ENCODE measurements at regions not wholly inside any gene's neighbourhood (a gene's known extent, or its start where the extent isn't known, plus 50 kb on each side); places are given as distances from the start of the nearest gene placed in this dataset.

DNA sequence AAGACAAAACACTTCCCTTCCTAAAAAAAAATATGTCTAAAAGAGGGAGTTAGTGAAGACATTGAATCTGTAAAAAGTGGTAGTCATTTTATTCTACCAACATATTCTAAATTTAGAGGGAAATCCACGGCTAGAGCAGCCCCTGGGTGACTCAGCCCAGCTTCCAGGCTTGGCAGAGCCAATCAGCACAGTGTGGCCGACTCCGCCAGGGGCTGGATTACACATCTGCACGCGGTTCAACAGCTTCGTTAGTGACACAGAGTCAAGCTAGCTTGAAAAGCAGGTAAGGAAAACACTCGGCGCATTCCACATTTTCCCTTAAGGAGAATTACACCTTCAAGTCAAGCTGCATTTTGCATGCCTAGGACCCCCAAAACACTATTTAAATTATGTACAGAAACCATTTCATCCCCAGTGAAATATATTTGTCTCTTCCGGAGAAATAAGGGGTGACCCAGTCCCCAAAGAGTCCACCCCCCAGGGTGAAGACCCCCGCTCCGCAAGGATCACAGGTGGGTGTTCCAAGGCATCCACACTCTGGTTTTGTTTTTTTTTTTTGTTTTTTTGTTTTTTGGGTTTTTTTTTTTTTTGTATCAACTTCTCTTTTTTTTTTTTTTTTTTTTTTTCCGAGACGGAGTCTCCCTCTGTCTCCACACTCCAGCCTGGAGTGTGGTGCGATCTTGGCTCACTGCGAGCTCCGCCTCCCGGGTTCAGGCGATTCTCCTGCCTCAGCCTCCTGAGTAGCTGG, 58.4 kb upstream of the ARID1B start:
- no peaks in the 10 kb centered on the region for H3K79me2 ChIP-seq (replicated peaks; ENCODE audit: insufficient read depth)

More for the DNA sequence above, 58.4 kb upstream of the ARID1B start:
- Histone ChIP-seq H3F3A (replicated peaks; ENCODE audit: low read depth) (peaks cover 20% of the 10 kb centered on the region), H3K36me3 (ENCODE audit: insufficient read depth) (no peaks in the 10 kb centered on the region), H3K27ac (ENCODE audit: low read depth) (no peak overlapping the region), H3K4me3 (no peak overlapping the region), H3K4me1 (ENCODE audit: insufficient read depth) (peaks cover 37% of the 10 kb centered on the region), H4K20me1 (replicated peaks; ENCODE audit: insufficient read depth) (no peaks in the 10 kb centered on the region), H3K27me3 (ENCODE audit: insufficient read depth) (no peaks in the 10 kb centered on the region), H3K4me2 (peak overlapping the region; percentile 45), H2AFZ (peak overlapping the region; percentile 97), H3K9me2 (ENCODE audit: insufficient read depth) (0 out of 2 replicates have a peak, but pooled peaks cover 3% of the 10 kb centered on the region)
- ATAC-seq = no peak
- peaks cover 20% of the 10 kb centered on the region for H3K27me3 Mint-ChIP-seq (ENCODE audit: insufficient read depth, low read depth, poor library complexity)
- peak; percentile 13 for DNase-seq (ENCODE audit: low spot score)
- H3K36me3 Mint-ChIP-seq (ENCODE audit: low read depth) = 0 out of 3 replicates have a peak, but pooled peaks cover 6% of the 10 kb centered on the region
- peaks cover 35% of the 10 kb centered on the region for H3K4me1 Mint-ChIP-seq
- peaks cover 6% of the 10 kb centered on the region; the same call in 1 of the 3 replicates for H3K9me3 Mint-ChIP-seq
- H3K4me3 Mint-ChIP-seq = no peak overlapping the region; the same call in 2 of the 3 replicates
- TF ChIP-seq, protein P1, sequence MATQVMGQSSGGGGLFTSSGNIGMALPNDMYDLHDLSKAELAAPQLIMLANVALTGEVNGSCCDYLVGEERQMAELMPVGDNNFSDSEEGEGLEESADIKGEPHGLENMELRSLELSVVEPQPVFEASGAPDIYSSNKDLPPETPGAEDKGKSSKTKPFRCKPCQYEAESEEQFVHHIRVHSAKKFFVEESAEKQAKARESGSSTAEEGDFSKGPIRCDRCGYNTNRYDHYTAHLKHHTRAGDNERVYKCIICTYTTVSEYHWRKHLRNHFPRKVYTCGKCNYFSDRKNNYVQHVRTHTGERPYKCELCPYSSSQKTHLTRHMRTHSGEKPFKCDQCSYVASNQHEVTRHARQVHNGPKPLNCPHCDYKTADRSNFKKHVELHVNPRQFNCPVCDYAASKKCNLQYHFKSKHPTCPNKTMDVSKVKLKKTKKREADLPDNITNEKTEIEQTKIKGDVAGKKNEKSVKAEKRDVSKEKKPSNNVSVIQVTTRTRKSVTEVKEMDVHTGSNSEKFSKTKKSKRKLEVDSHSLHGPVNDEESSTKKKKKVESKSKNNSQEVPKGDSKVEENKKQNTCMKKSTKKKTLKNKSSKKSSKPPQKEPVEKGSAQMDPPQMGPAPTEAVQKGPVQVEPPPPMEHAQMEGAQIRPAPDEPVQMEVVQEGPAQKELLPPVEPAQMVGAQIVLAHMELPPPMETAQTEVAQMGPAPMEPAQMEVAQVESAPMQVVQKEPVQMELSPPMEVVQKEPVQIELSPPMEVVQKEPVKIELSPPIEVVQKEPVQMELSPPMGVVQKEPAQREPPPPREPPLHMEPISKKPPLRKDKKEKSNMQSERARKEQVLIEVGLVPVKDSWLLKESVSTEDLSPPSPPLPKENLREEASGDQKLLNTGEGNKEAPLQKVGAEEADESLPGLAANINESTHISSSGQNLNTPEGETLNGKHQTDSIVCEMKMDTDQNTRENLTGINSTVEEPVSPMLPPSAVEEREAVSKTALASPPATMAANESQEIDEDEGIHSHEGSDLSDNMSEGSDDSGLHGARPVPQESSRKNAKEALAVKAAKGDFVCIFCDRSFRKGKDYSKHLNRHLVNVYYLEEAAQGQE (IDR thresholded peaks at IDR 0.05; ENCODE audit: unreplicated experiment) = no peak
- TF ChIP-seq ETS1 (IDR thresholded peaks at IDR 0.05) (no peak), ZNF114 (CRISPR knock-in tag; IDR thresholded peaks at IDR 0.05) (no peak), EZH2phosphoT487 (IDR thresholded peaks at IDR 0.05; ENCODE audit: unreplicated experiment) (no peak), ZNF331 (CRISPR knock-in tag; IDR thresholded peaks at IDR 0.05; ENCODE audit: low read depth) (no peak), EZH2 (IDR thresholded peaks at IDR 0.05; ENCODE audit: low read depth, unreplicated experiment) (no peak), STAT1 (IDR thresholded peaks at IDR 0.05; ENCODE audit: unreplicated experiment) (no peak), NANOG (IDR thresholded peaks at IDR 0.05; ENCODE audit: borderline replicate concordance) (no peak), POLR2AphosphoS5 (IDR thresholded peaks at IDR 0.05; ENCODE audit: low read depth) (no peak), JUNB (IDR thresholded peaks at IDR 0.05; ENCODE audit: unreplicated experiment) (no peak), CREB1 (CRISPR knock-in tag; IDR thresholded peaks at IDR 0.05; ENCODE audit: low read depth) (no peak), CTCF (conservative IDR thresholded peaks at IDR 0.05; ENCODE audit: low read depth in 2 of 2) (no peak)
- TF ChIP-seq, protein P2, sequence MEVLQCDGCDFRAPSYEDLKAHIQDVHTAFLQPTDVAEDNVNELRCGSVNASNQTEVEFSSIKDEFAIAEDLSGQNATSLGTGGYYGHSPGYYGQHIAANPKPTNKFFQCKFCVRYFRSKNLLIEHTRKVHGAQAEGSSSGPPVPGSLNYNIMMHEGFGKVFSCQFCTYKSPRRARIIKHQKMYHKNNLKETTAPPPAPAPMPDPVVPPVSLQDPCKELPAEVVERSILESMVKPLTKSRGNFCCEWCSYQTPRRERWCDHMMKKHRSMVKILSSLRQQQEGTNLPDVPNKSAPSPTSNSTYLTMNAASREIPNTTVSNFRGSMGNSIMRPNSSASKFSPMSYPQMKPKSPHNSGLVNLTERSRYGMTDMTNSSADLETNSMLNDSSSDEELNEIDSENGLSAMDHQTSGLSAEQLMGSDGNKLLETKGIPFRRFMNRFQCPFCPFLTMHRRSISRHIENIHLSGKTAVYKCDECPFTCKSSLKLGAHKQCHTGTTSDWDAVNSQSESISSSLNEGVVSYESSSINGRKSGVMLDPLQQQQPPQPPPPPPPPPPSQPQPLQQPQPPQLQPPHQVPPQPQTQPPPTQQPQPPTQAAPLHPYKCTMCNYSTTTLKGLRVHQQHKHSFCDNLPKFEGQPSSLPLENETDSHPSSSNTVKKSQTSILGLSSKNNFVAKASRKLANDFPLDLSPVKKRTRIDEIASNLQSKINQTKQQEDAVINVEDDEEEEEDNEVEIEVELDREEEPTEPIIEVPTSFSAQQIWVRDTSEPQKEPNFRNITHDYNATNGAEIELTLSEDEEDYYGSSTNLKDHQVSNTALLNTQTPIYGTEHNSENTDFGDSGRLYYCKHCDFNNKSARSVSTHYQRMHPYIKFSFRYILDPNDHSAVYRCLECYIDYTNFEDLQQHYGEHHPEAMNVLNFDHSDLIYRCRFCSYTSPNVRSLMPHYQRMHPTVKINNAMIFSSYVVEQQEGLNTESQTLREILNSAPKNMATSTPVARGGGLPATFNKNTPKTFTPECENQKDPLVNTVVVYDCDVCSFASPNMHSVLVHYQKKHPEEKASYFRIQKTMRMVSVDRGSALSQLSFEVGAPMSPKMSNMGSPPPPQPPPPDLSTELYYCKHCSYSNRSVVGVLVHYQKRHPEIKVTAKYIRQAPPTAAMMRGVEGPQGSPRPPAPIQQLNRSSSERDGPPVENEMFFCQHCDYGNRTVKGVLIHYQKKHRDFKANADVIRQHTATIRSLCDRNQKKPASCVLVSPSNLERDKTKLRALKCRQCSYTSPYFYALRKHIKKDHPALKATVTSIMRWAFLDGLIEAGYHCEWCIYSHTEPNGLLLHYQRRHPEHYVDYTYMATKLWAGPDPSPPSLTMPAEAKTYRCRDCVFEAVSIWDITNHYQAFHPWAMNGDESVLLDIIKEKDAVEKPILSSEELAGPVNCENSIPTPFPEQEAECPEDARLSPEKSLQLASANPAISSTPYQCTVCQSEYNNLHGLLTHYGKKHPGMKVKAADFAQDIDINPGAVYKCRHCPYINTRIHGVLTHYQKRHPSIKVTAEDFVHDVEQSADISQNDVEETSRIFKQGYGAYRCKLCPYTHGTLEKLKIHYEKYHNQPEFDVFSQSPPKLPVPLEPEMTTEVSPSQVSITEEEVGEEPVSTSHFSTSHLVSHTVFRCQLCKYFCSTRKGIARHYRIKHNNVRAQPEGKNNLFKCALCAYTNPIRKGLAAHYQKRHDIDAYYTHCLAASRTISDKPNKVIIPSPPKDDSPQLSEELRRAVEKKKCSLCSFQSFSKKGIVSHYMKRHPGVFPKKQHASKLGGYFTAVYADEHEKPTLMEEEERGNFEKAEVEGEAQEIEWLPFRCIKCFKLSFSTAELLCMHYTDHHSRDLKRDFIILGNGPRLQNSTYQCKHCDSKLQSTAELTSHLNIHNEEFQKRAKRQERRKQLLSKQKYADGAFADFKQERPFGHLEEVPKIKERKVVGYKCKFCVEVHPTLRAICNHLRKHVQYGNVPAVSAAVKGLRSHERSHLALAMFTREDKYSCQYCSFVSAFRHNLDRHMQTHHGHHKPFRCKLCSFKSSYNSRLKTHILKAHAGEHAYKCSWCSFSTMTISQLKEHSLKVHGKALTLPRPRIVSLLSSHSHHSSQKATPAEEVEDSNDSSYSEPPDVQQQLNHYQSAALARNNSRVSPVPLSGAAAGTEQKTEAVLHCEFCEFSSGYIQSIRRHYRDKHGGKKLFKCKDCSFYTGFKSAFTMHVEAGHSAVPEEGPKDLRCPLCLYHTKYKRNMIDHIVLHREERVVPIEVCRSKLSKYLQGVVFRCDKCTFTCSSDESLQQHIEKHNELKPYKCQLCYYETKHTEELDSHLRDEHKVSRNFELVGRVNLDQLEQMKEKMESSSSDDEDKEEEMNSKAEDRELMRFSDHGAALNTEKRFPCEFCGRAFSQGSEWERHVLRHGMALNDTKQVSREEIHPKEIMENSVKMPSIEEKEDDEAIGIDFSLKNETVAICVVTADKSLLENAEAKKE (CRISPR knock-in tag; IDR thresholded peaks at IDR 0.05) = no peak
- no peak overlapping the region for H3K27ac Mint-ChIP-seq

All from GM23338 (cell line).